Neural cell (in vitro differentiated cells): ENCODE measurements at regions not wholly inside any gene's neighbourhood (a gene's known extent, or its start where the extent isn't known, plus 50 kb on each side); places are given as distances from the start of the nearest gene placed in this dataset.

ENCODE experiments used
- H2AFZ ChIP-seq: fragments of 200-600, 300-800 bp; sonication (generic), shearing (Covaris generic); 2 replicates; pipeline ENCODE4 v1.6.0; 2014; ENCODE audit warnings: low read depth, mild to moderate bottlenecking, antibody characterized with exemption, low read length, moderate library complexity
- H3F3A ChIP-seq: fragments of 200-600 bp; shearing (Covaris generic); 2 replicates; pipeline ENCODE4 v1.6.1; 2016; ENCODE audit warnings: mild to moderate bottlenecking, moderate library complexity, mixed read lengths, antibody characterized with exemption, low read length; ENCODE audit not compliant: insufficient read depth, poor library complexity, severe bottlenecking
- H3K27ac ChIP-seq: fragments of 200-600, 300-800 bp; sonication (generic), shearing (Covaris generic); 2 replicates; pipeline ENCODE4 v1.5.1; 2014; ENCODE audit warnings: mild to moderate bottlenecking, low read length, moderate library complexity
- H3K27me3 ChIP-seq: fragments of 300-800, 200-600 bp; sonication (generic), shearing (Covaris generic); 2 replicates; pipeline ENCODE4 v1.6.0; 2014; ENCODE audit warnings: mild to moderate bottlenecking, low read depth, low read length, moderate library complexity; ENCODE audit not compliant: insufficient read depth
- H3K36me3 ChIP-seq: fragments of 300-800, 200-600 bp; sonication (generic), shearing (Covaris generic); 2 replicates; pipeline ENCODE4 v1.5.1; 2014; ENCODE audit warnings: mild to moderate bottlenecking, antibody characterized with exemption, low read length, moderate library complexity; ENCODE audit not compliant: insufficient read depth
- H3K4me2 ChIP-seq: fragments of 300-800, 200-600 bp; sonication (generic), shearing (Covaris generic); 2 replicates; pipeline ENCODE4 v1.6.0; 2014; ENCODE audit warnings: mild to moderate bottlenecking, low read length
- H3K4me3 ChIP-seq: fragments of 300-800, 200-600 bp; sonication (generic), shearing (Covaris generic); 2 replicates; pipeline ENCODE4 v1.5.1; 2014; ENCODE audit warnings: mild to moderate bottlenecking, low read length, moderate library complexity
- H3K79me2 ChIP-seq: fragments of 200-600 bp; shearing (Covaris generic); replicated peaks from 2 replicates; pipeline ENCODE4 v1.6.0; 2014; ENCODE audit warnings: mild to moderate bottlenecking, low read length, moderate library complexity; ENCODE audit not compliant: insufficient read depth
- H3K9ac ChIP-seq: fragments of 300-800, 200-600 bp; sonication (generic), shearing (Covaris generic); 2 replicates; pipeline ENCODE4 v1.6.1; 2016; ENCODE audit warnings: mild to moderate bottlenecking, low read length, mixed read lengths
- H3K9me2 ChIP-seq: fragments of 200-600 bp; shearing (Covaris generic); 2 replicates; pipeline ENCODE4 v1.6.1; 2016; ENCODE audit warnings: mild to moderate bottlenecking, low read length, mixed read lengths; ENCODE audit not compliant: insufficient read depth
- H3K9me3 ChIP-seq: fragments of 200-600, 300-800 bp; sonication (generic), shearing (Covaris generic); 2 replicates; pipeline ENCODE4 v1.6.1; 2016; ENCODE audit warnings: mild to moderate bottlenecking, mixed run types, low read length, moderate library complexity, mixed read lengths
- H4K20me1 ChIP-seq: fragments of 200-600 bp; shearing (Covaris generic); 2 replicates; pipeline ENCODE4 v1.6.1; 2016; ENCODE audit warnings: mild to moderate bottlenecking, mixed run types; ENCODE audit not compliant: insufficient read depth
- CTCF ChIP-seq: fragments of 450-650 bp; IDR thresholded peaks from 2 replicates; pipeline ENCODE4 v1.5.1; 2014; ENCODE audit warnings: antibody characterized with exemption, mild to moderate bottlenecking, moderate library complexity; ENCODE audit not compliant: poor library complexity, severe bottlenecking
- EP300 ChIP-seq: fragments of 450-650 bp; conservative IDR thresholded peaks from 2 replicates; pipeline ENCODE4 v1.6.1; 2014; ENCODE audit warnings: antibody characterized with exemption, mild to moderate bottlenecking, moderate library complexity; ENCODE audit not compliant: poor library complexity, severe bottlenecking
- EZH2 ChIP-seq: fragments of 200-600, 300-800 bp; shearing (Covaris generic), sonication (generic); IDR thresholded peaks from 2 replicates; pipeline ENCODE4 v1.6.1; 2014; ENCODE audit warnings: antibody characterized with exemption, low read length, borderline replicate concordance, mild to moderate bottlenecking; ENCODE audit not compliant: insufficient read depth, poor library complexity, severe bottlenecking
- MXI1 ChIP-seq: fragments of 450-650 bp; conservative IDR thresholded peaks from 2 replicates; pipeline ENCODE4 v1.6.1; 2014; ENCODE audit warnings: antibody characterized with exemption, mild to moderate bottlenecking; ENCODE audit not compliant: poor library complexity, severe bottlenecking
- POLR2AphosphoS5 ChIP-seq: IDR thresholded peaks from 2 replicates; pipeline ENCODE4 v1.6.1; 2012
- RAD21 ChIP-seq: fragments of 450-650 bp; conservative IDR thresholded peaks from 2 replicates; pipeline ENCODE4 v1.6.1; 2014; ENCODE audit warnings: antibody characterized with exemption, mild to moderate bottlenecking, moderate library complexity
- SMC3 ChIP-seq: fragments of 450-650 bp; conservative IDR thresholded peaks from 2 replicates; pipeline ENCODE4 v1.6.1; 2014; ENCODE audit warnings: antibody characterized with exemption, mild to moderate bottlenecking, moderate library complexity; ENCODE audit not compliant: poor library complexity
- TAF1 ChIP-seq: IDR thresholded peaks from 2 replicates; pipeline ENCODE4 v1.6.1; 2012; ENCODE audit warnings: low read depth
- TF ChIP-seq, protein P1 (sequence below): IDR thresholded peaks from 2 replicates; pipeline ENCODE4 v1.6.1; 2012; ENCODE audit warnings: borderline replicate concordance

DNA sequence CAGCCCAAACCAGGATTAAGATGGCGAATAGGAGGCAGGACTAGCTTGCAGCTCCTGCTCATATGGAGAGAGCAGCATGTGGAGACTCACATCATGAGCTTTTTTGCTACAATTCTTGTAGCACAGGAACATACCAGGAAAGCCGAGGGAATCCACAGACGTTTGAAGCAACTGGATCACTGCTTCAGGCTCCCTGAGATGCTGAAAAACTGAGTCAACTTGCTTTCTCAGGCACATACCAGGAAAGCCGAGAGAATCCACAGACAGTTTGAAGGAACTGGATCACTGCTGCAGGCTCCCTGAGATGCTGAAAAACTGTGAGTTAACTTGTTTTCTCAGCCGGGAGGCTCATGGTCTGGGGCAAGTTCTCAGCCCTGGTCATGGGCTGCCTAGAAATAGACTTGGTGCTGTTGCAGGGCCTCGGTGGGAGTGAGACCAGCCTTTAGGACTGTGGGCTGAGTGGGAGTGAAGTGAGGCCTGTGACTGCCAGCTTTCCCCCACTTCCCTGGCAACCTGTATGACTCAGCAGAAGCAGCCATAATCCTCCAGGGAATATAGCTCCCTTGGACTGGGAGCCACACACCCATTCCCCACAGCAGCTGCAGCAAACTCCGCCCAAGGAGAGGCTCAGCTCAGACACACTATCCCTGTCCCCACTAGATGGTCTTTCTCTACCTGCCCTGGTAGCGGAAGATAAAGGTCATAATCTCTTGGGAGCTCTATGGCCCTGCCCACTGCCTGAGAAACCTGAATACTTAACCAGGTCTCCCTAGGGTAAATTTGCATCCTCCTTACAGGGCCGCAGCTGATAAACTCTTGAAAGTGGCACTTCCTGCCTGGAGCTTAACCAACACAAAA lies 51.9 kb upstream of the PFN2 start:
- Histone ChIP-seq H2AFZ (no peak overlapping the region), H3K9ac (no peak overlapping the region), H3F3A (no peaks in the 10 kb centered on the region), H3K27ac (no peak overlapping the region), H3K27me3 (no peaks in the 10 kb centered on the region), H3K79me2 (no peaks in the 10 kb centered on the region), H3K36me3 (no peaks in the 10 kb centered on the region), H3K4me3 (no peak overlapping the region), H3K9me2 (no peaks in the 10 kb centered on the region), H3K4me2 (no peak overlapping the region), H3K9me3 (no peaks in the 10 kb centered on the region), H4K20me1 (no peaks in the 10 kb centered on the region)
- TF ChIP-seq EP300 (no peak), MXI1 (no peak), EZH2 (no peak), CTCF (no peak), TAF1 (no peak)
- TF ChIP-seq, protein P1, sequence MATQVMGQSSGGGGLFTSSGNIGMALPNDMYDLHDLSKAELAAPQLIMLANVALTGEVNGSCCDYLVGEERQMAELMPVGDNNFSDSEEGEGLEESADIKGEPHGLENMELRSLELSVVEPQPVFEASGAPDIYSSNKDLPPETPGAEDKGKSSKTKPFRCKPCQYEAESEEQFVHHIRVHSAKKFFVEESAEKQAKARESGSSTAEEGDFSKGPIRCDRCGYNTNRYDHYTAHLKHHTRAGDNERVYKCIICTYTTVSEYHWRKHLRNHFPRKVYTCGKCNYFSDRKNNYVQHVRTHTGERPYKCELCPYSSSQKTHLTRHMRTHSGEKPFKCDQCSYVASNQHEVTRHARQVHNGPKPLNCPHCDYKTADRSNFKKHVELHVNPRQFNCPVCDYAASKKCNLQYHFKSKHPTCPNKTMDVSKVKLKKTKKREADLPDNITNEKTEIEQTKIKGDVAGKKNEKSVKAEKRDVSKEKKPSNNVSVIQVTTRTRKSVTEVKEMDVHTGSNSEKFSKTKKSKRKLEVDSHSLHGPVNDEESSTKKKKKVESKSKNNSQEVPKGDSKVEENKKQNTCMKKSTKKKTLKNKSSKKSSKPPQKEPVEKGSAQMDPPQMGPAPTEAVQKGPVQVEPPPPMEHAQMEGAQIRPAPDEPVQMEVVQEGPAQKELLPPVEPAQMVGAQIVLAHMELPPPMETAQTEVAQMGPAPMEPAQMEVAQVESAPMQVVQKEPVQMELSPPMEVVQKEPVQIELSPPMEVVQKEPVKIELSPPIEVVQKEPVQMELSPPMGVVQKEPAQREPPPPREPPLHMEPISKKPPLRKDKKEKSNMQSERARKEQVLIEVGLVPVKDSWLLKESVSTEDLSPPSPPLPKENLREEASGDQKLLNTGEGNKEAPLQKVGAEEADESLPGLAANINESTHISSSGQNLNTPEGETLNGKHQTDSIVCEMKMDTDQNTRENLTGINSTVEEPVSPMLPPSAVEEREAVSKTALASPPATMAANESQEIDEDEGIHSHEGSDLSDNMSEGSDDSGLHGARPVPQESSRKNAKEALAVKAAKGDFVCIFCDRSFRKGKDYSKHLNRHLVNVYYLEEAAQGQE = no peak

DNA sequence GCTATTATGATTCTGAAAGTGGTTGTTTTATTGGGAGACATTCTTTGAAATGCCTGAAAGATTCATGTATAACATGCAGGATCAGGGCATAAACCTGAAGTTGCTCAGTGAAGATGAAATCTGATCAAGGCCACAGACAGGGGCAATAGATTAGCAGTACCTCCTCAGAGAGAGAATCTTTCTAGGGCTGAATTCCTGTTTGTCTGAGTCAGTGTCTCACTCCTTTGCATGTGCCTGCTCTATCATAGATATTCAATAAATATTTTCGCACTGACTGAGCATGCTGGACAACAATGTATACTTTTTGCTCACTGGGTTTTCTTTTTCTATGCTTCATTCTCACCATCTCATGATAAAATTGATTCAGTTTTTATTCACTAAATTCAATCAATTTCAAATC lies 49.8 kb upstream of the PFN2 start:
- no peak for TF ChIP-seq RAD21
- TF ChIP-seq, protein P1 = no peak
- TF ChIP-seq EZH2 = no peak
- TF ChIP-seq EP300 = no peak
- TF ChIP-seq MXI1 = no peak
- no peak for TF ChIP-seq POLR2AphosphoS5
- no peak for TF ChIP-seq TAF1
- no peak for TF ChIP-seq SMC3
- no peak for TF ChIP-seq CTCF
- Histone ChIP-seq H3K79me2 (no peaks in the 10 kb centered on the region), H3K9ac (no peak overlapping the region), H3K27ac (no peak overlapping the region), H3F3A (no peaks in the 10 kb centered on the region), H3K9me3 (no peaks in the 10 kb centered on the region), H3K36me3 (no peaks in the 10 kb centered on the region), H2AFZ (no peak overlapping the region), H3K4me3 (no peak overlapping the region), H3K9me2 (no peaks in the 10 kb centered on the region), H4K20me1 (no peaks in the 10 kb centered on the region), H3K27me3 (no peaks in the 10 kb centered on the region), H3K4me2 (no peak overlapping the region)
